ENCODE measurements at regions not wholly inside any gene's neighbourhood (a gene's known extent, or its start where the extent isn't known, plus 50 kb on each side); places are given as distances from the start of the nearest gene placed in this dataset.

DNA sequence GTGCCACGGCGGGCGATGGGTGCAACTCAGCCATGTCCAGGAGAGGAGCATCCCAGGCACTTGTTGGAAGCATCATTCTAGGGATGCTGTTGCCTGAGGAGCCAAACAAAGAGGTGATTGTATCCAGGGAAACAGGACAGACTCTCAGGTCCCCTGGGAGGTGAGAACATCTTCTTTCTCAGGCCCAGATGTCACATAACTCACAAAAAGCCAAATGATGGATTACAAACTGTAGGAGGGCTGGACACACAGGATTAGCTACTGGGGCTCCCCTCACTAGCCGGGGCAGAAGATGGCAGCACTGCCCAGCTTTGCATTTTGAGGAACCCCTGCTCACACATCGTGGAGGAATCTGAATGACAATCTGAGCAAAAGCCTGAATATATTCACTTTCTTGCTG is 64.7 kb upstream of the NFIL3 start:
- Histone ChIP-seq H3K4ac (replicated peaks; ENCODE audit: insufficient read length, low read depth, low read length) (no peak overlapping the region), H3K9me3 (ENCODE audit: insufficient read depth in 2 of 2, low read depth in 1 of 2, low read length in 1 of 2) (no peaks in the 10 kb centered on the region), H3K27ac (ENCODE audit: low read depth, low read length) (no peak overlapping the region), H3K79me1 (ENCODE audit: low read depth, low read length) (no peaks in the 10 kb centered on the region), H3K9ac (replicated peaks in 1 of 4; ENCODE audit: extremely low read depth in 1 of 4, low read depth in 3 of 4, low read length in 3 of 4) (no peak overlapping the region), H3K23ac (ENCODE audit: insufficient read length) (no peak overlapping the region), H3K27me3 (replicated peaks in 1 of 4; ENCODE audit: control insufficient read depth in 3 of 4, extremely low read depth in 1 of 4, insufficient read depth in 3 of 4, low read length in 3 of 4) (no peaks in the 10 kb centered on the region), H2AFZ (ENCODE audit: low read length) (no peak overlapping the region), H2BK120ac (replicated peaks; ENCODE audit: low read depth, low read length) (no peak overlapping the region), H3K14ac (ENCODE audit: insufficient read length) (no peak overlapping the region), H2BK12ac (ENCODE audit: low read depth, low read length) (no peak overlapping the region), H3K56ac (replicated peaks; ENCODE audit: insufficient read length, low read depth, low read length) (no peak overlapping the region), H3K4me1 (replicated peaks in 1 of 4; ENCODE audit: control insufficient read depth in 3 of 4, insufficient read depth in 4 of 4, low read length in 3 of 4) (no peaks in the 10 kb centered on the region), H3K23me2 (ENCODE audit: low read depth, low read length) (no peaks in the 10 kb centered on the region), H3K79me2 (ENCODE audit: control insufficient read depth in 1 of 2, insufficient read depth in 2 of 2, low read length in 2 of 2) (no peaks in the 10 kb centered on the region), H4K20me1 (replicated peaks in 1 of 2; ENCODE audit: control insufficient read depth in 1 of 2, insufficient read depth in 2 of 2, low read length in 2 of 2) (no peaks in the 10 kb centered on the region), H3K18ac (ENCODE audit: extremely low read depth, low read length) (no peak overlapping the region), H2BK20ac (ENCODE audit: low read length) (no peak overlapping the region), H4K8ac (ENCODE audit: extremely low read depth, insufficient read depth, low read length) (no peak overlapping the region), H3K4me2 (ENCODE audit: insufficient read depth in 1 of 2, low read depth in 2 of 2, low read length in 2 of 2) (no peak overlapping the region), H3K36me3 (ENCODE audit: control insufficient read depth in 2 of 4, insufficient read depth in 4 of 4, low read length in 3 of 4) (no peaks in the 10 kb centered on the region), H4K5ac (ENCODE audit: insufficient read length, low read depth, low read length) (no peak overlapping the region), H2BK5ac (ENCODE audit: low read depth, low read length) (no peak overlapping the region), H2BK15ac (ENCODE audit: low read length) (no peak overlapping the region), H2AK5ac (ENCODE audit: low read depth, low read length) (no peak overlapping the region), H3K4me3 (ENCODE audit: extremely low read depth in 1 of 4, insufficient read depth in 2 of 4, low read depth in 3 of 4, low read length in 4 of 4) (no peak overlapping the region), H4K91ac (replicated peaks; ENCODE audit: insufficient read length, low read length) (no peak overlapping the region)
- FAIRE-seq (no peak), DNase-seq (ENCODE audit: low read depth in 1 of 2, low spot score in 2 of 2) (no peak)
- ChIA-PET CTCF (ENCODE audit: partially characterized antibody) (interaction anchor here (0.9 to 1.6 kb wide), 3 partner anchors 8 to 171 kb away, joined by 3 read pairs; no protein-coding TSS in a partner anchor), POLR2A (ENCODE audit: partially characterized antibody) (no interaction called here)
- WGBS, 2 experiments (ENCODE audit: extremely low coverage in 1 of 2, insufficient coverage in 1 of 2, insufficient read length in 1 of 2, insufficient replicate concordance in 2 of 2, low coverage in 1 of 2, low lambda C conversion rate in 2 of 2, missing lambda C conversion rate in 1 of 2), result 96% methylated on average over 5 of the region's 5 CpGs; no CpG with 5 or more reads in 1 of the 2 experiments
- TF ChIP-seq RNF2 (IDR thresholded peaks at IDR 0.05; ENCODE audit: borderline replicate concordance, low read depth, low read length, missing control alignments, poor library complexity, severe bottlenecking), result no peak
- TF ChIP-seq KDM5A (IDR thresholded peaks at IDR 0.05; ENCODE audit: low read length), result no peak
- TF ChIP-seq MAFK (IDR thresholded peaks at IDR 0.05; ENCODE audit: low read depth, low read length), result no peak
- TF ChIP-seq RBBP5 (IDR thresholded peaks at IDR 0.05; ENCODE audit: borderline replicate concordance, low read depth, low read length), result no peak
- peak; percentile 26 to 40 for TF ChIP-seq RAD21 (IDR thresholded peaks at IDR 0.05 in 1 of 2, conservative IDR thresholded peaks at IDR 0.05 in 1 of 2; ENCODE audit: low read depth in 2 of 2, low read length in 2 of 2)
- TF ChIP-seq, protein P1, sequence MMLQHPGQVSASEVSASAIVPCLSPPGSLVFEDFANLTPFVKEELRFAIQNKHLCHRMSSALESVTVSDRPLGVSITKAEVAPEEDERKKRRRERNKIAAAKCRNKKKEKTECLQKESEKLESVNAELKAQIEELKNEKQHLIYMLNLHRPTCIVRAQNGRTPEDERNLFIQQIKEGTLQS (IDR thresholded peaks at IDR 0.05; ENCODE audit: insufficient read depth, low read depth, low read length), result no peak
- no peak for TF ChIP-seq CEBPB (IDR thresholded peaks at IDR 0.05; ENCODE audit: low read depth, low read length)
- TF ChIP-seq JUN (IDR thresholded peaks at IDR 0.05; ENCODE audit: low read depth, low read length), result no peak
- TF ChIP-seq HDAC6 (IDR thresholded peaks at IDR 0.05; ENCODE audit: low read depth, low read length), result no peak
- TF ChIP-seq KDM4A (IDR thresholded peaks at IDR 0.05; ENCODE audit: low read depth, low read length, severe bottlenecking), result no peak
- no peak for TF ChIP-seq CREB1 (IDR thresholded peaks at IDR 0.05)
- TF ChIP-seq, protein P2, sequence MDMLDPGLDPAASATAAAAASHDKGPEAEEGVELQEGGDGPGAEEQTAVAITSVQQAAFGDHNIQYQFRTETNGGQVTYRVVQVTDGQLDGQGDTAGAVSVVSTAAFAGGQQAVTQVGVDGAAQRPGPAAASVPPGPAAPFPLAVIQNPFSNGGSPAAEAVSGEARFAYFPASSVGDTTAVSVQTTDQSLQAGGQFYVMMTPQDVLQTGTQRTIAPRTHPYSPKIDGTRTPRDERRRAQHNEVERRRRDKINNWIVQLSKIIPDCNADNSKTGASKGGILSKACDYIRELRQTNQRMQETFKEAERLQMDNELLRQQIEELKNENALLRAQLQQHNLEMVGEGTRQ (IDR thresholded peaks at IDR 0.05; ENCODE audit: low read length), result no peak
- no peak for TF ChIP-seq NRF1 (IDR thresholded peaks at IDR 0.05; ENCODE audit: low read depth, low read length)

Data from H1 (cell line).